H9 (cell line): ENCODE measurements at regions not wholly inside any gene's neighbourhood (a gene's known extent, or its start where the extent isn't known, plus 50 kb on each side); places are given as distances from the start of the nearest gene placed in this dataset.

Experiments used
- DNase-seq: peaks from one replicate; pipeline ENCODE4 v3.0.0-alpha.2; 2017
- H2AFZ ChIP-seq: one replicate; pipeline ENCODE4 v1.6.1; 2013; ENCODE audit warnings: mild to moderate bottlenecking, low read length, control low read depth, moderate library complexity
- H2AK5ac ChIP-seq: 2 replicates; pipeline ENCODE4 v1.6.1; 2013; ENCODE audit warnings: low read length, control low read depth, mixed read lengths; ENCODE audit not compliant: insufficient read length
- H2BK120ac ChIP-seq: one replicate; pipeline ENCODE4 v1.6.1; 2013; ENCODE audit warnings: low read depth, mild to moderate bottlenecking, low read length, control low read depth, inconsistent platforms; ENCODE audit not compliant: poor library complexity, severe bottlenecking
- H2BK12ac ChIP-seq: 2 replicates; pipeline ENCODE4 v1.6.1; 2013; ENCODE audit warnings: low read length, control low read depth, mixed read lengths, low read depth; ENCODE audit not compliant: insufficient read length
- H2BK15ac ChIP-seq: 2 replicates; pipeline ENCODE4 v1.6.1; 2013; ENCODE audit warnings: low read depth, low read length, control low read depth
- H2BK20ac ChIP-seq: one replicate; pipeline ENCODE4 v1.6.1; 2013; ENCODE audit warnings: low read depth, mild to moderate bottlenecking, low read length, control low read depth, inconsistent platforms; ENCODE audit not compliant: poor library complexity, severe bottlenecking
- H2BK5ac ChIP-seq: 2 replicates; pipeline ENCODE4 v1.6.1; 2013; ENCODE audit warnings: low read length, control low read depth, mixed read lengths; ENCODE audit not compliant: insufficient read length
- H3K14ac ChIP-seq: 2 replicates; pipeline ENCODE4 v1.6.1; 2013; ENCODE audit warnings: low read length, control low read depth; ENCODE audit not compliant: insufficient read depth
- H3K18ac ChIP-seq: 2 replicates; pipeline ENCODE4 v1.6.1; 2013; ENCODE audit warnings: low read depth, mild to moderate bottlenecking, mixed read lengths, low read length, control low read depth; ENCODE audit not compliant: insufficient read length
- H3K23ac ChIP-seq: 2 replicates; pipeline ENCODE4 v1.6.1; 2013; ENCODE audit warnings: low read length, control low read depth, mixed read lengths, low read depth; ENCODE audit not compliant: insufficient read length
- H3K23me2 ChIP-seq: 2 replicates; pipeline ENCODE4 v1.6.1; 2013; ENCODE audit warnings: low read depth, mild to moderate bottlenecking, mixed read lengths, low read length, control low read depth; ENCODE audit not compliant: insufficient read length, poor library complexity, severe bottlenecking
- H3K27ac ChIP-seq: 2 replicates; pipeline ENCODE4 v1.5.1; 2013; ENCODE audit warnings: low read length, control low read depth, mixed read lengths, low read depth; ENCODE audit not compliant: insufficient read length
- H3K27me3 ChIP-seq: 2 replicates; pipeline ENCODE4 v1.6.1; 2013; ENCODE audit warnings: low read length, control low read depth, inconsistent platforms; ENCODE audit not compliant: insufficient read depth
- H3K4ac ChIP-seq: 2 replicates; pipeline ENCODE4 v1.6.1; 2013; ENCODE audit warnings: low read depth, mild to moderate bottlenecking, control low read depth, inconsistent platforms, low read length, moderate library complexity
- H3K4me1 ChIP-seq: 2 replicates; pipeline ENCODE4 v1.6.1; 2013; ENCODE audit warnings: low read length, control low read depth, inconsistent platforms; ENCODE audit not compliant: insufficient read depth
- H3K4me2 ChIP-seq: 2 replicates; pipeline ENCODE4 v1.6.1; 2013; ENCODE audit warnings: low read length, control low read depth, mixed read lengths; ENCODE audit not compliant: insufficient read length, insufficient read depth
- H3K56ac ChIP-seq: 2 replicates; pipeline ENCODE4 v1.6.1; 2013; ENCODE audit warnings: low read depth, mild to moderate bottlenecking, mixed read lengths, low read length, control low read depth; ENCODE audit not compliant: insufficient read length
- H3K79me1 ChIP-seq: 2 replicates; pipeline ENCODE4 v1.6.1; 2013; ENCODE audit warnings: low read depth, mild to moderate bottlenecking, moderate library complexity, low read length, control low read depth, inconsistent platforms; ENCODE audit not compliant: insufficient read depth, poor library complexity, severe bottlenecking
- H3K79me2 ChIP-seq: 2 replicates; pipeline ENCODE4 v1.6.1; 2013; ENCODE audit warnings: low read length, control low read depth, inconsistent platforms; ENCODE audit not compliant: insufficient read depth
- H3K9ac ChIP-seq: 2 replicates; pipeline ENCODE4 v1.6.1; 2013; ENCODE audit warnings: low read length, control low read depth, mixed read lengths; ENCODE audit not compliant: insufficient read length; ENCODE audit errors: extremely low read depth
- H3K9me3 ChIP-seq: one replicate; pipeline ENCODE4 v1.6.1; 2013; ENCODE audit warnings: low read depth, low read length, inconsistent platforms; ENCODE audit not compliant: control insufficient read depth
- H3T11ph ChIP-seq: one replicate; pipeline ENCODE4 v1.6.1; 2013; ENCODE audit warnings: mild to moderate bottlenecking, low read length, control low read depth, inconsistent platforms
- H4K20me1 ChIP-seq: one replicate; pipeline ENCODE4 v1.6.1; 2013; ENCODE audit not compliant: control insufficient read depth, insufficient read length, insufficient read depth
- H4K5ac ChIP-seq: 2 replicates; pipeline ENCODE4 v1.6.1; 2013; ENCODE audit warnings: low read depth, mild to moderate bottlenecking, mixed read lengths, low read length, control low read depth; ENCODE audit not compliant: insufficient read length
- H4K8ac ChIP-seq: replicated peaks from 2 replicates; pipeline ENCODE4 v1.6.1; 2013; ENCODE audit warnings: low read length, control low read depth, mixed read lengths, low read depth; ENCODE audit not compliant: insufficient read length
- H4K91ac ChIP-seq: 2 replicates; pipeline ENCODE4 v1.6.1; 2013; ENCODE audit warnings: low read depth, mild to moderate bottlenecking, moderate library complexity, mixed read lengths, low read length, control low read depth; ENCODE audit not compliant: insufficient read length
- H3K27ac Mint-ChIP-seq, 3 experiments: 2 replicates in 2 of 3; 3 replicates in 1 of 3; pipeline ENCODE4 v1.8.0; 2020 to 2021; ENCODE audit warnings: mixed read lengths in 3 of 3, mild to moderate bottlenecking in 1 of 3, moderate library complexity in 1 of 3
- H3K27me3 Mint-ChIP-seq: 2 replicates; pipeline ENCODE4 v1.8.0; 2021; ENCODE audit warnings: low read depth, mild to moderate bottlenecking, moderate library complexity, mixed read lengths
- H3K36me3 Mint-ChIP-seq, 3 experiments: 2 replicates in 2 of 3; 3 replicates in 1 of 3; pipeline ENCODE4 v1.8.0; 2020 to 2021; ENCODE audit warnings: low read depth in 3 of 3, mixed read lengths in 3 of 3; ENCODE audit not compliant: insufficient read depth in 1 of 3
- H3K4me1 Mint-ChIP-seq, 2 experiments: 2 replicates each; pipeline ENCODE4 v1.8.0; 2020; ENCODE audit warnings: mixed read lengths in 2 of 2
- H3K4me3 Mint-ChIP-seq, 2 experiments: 2 replicates in 1 of 2; 3 replicates in 1 of 2; pipeline ENCODE4 v1.8.0; 2020 to 2021; ENCODE audit warnings: mild to moderate bottlenecking in 2 of 2, mixed read lengths in 2 of 2, moderate library complexity in 1 of 2
- H3K9me3 Mint-ChIP-seq, 2 experiments: 2 replicates in 1 of 2; 3 replicates in 1 of 2; pipeline ENCODE4 v1.8.0; 2020; ENCODE audit warnings: mild to moderate bottlenecking in 2 of 2, mixed read lengths in 2 of 2, moderate library complexity in 1 of 2
- CTCF ChIP-seq: fragments of 200-600 bp; sonication (generic); conservative IDR thresholded peaks from 3 replicates; pipeline ENCODE4 v1.8.0; 2021; ENCODE audit warnings: antibody characterized with exemption, mild to moderate bottlenecking
- WGBS: extraction: QIAGEN DNeasy Blood & Tissue Kit; methylation state at CpG from one replicate; pipeline ENCODE4 v1.1.7; 2013; ENCODE audit warnings: missing lambda C conversion rate, low lambda C conversion rate, mixed read lengths; ENCODE audit not compliant: insufficient read length; ENCODE audit errors: extremely low coverage; 5-methylcytosine and 5-hydroxymethylcytosine counted together

GRCh38 chr22:48546653-48547424 lies 1280.8 kb downstream of the BRD1 start:
- H3K9ac ChIP-seq = no peak overlapping the region
- Mint-ChIP-seq H3K9me3 (no peaks in the 10 kb centered on the region; a peak in 1 of 5 replicates), H3K27me3 (no peaks in the 10 kb centered on the region), H3K4me3 (no peak overlapping the region), H3K36me3 (peaks cover 0 to 1% (median 0%) of the 10 kb centered on the region in 3 experiments; a peak in 2 of 7 replicates), H3K4me1 (peaks cover 0 to 9% of the 10 kb centered on the region in 2 experiments; a peak in 2 of 4 replicates), H3K27ac (no peak overlapping the region; a peak in 2 of 7 replicates)
- no peak overlapping the region for H2AK5ac ChIP-seq
- H3K27ac ChIP-seq = no peak overlapping the region
- no peak overlapping the region for H2BK20ac ChIP-seq
- H3K4ac ChIP-seq = no peak overlapping the region
- DNase-seq = no peak
- no peak overlapping the region for H3K23ac ChIP-seq
- H3K18ac ChIP-seq = no peak overlapping the region
- H4K8ac ChIP-seq = no peak overlapping the region
- H2BK15ac ChIP-seq = no peak overlapping the region
- H2BK5ac ChIP-seq = no peak overlapping the region
- H3K14ac ChIP-seq = no peak overlapping the region
- no peak overlapping the region for H3K56ac ChIP-seq
- H2BK120ac ChIP-seq = no peak overlapping the region
- H2AFZ ChIP-seq = no peak overlapping the region
- no peaks in the 10 kb centered on the region for H3K23me2 ChIP-seq
- H2BK12ac ChIP-seq = no peak overlapping the region
- H3K9me3 ChIP-seq = no peaks in the 10 kb centered on the region
- H3K27me3 ChIP-seq = no peaks in the 10 kb centered on the region
- H3K4me1 ChIP-seq = no peaks in the 10 kb centered on the region
- no peak overlapping the region for H4K5ac ChIP-seq
- H4K20me1 ChIP-seq = no peaks in the 10 kb centered on the region
- no peak for TF ChIP-seq CTCF
- no peaks in the 10 kb centered on the region for H3K79me1 ChIP-seq
- H3K79me2 ChIP-seq = no peaks in the 10 kb centered on the region
- H3T11ph ChIP-seq = no peak overlapping the region
- no CpG with 5 or more reads among the region's 19 CpGs for WGBS
- H3K4me2 ChIP-seq = no peak overlapping the region
- no peak overlapping the region for H4K91ac ChIP-seq
